HG02588 (cell line): ENCODE measurements at regions not wholly inside any gene's neighbourhood (a gene's known extent, or its start where the extent isn't known, plus 50 kb on each side); places are given as distances from the start of the nearest gene placed in this dataset.

ENCODE experiments used
- ATAC-seq: cut with Tn5 transposase; IDR thresholded peaks from one replicate; pipeline ENCODE4 v1.9.1; 2021; ENCODE audit warnings: mild to moderate bottlenecking, moderate library complexity; ENCODE audit not compliant: unreplicated experiment

DNA sequence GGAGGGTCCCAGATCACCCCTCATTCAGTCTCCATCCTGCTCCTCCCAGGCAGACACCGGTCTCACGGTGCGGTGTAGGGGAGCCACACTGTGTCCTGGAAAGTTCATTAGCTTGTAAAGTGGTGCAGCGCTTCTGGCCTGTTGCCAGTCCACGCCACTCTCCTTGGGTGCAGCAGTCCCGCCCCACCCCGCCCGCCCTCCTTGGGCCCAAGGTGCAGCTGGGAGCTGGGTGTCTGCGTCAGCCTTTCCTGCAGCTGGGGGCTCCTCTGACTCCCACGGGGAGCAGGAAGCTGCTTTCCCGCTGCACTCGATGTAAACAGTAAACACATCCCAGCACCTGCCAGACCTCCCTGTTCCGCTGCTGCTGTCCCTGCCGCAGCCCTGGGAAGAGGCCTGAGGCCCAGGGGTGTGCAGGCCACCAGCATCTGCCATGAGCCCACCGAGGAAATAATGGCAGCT, 53.8 kb upstream of the ASB18 start:
- no peak for ATAC-seq

DNA sequence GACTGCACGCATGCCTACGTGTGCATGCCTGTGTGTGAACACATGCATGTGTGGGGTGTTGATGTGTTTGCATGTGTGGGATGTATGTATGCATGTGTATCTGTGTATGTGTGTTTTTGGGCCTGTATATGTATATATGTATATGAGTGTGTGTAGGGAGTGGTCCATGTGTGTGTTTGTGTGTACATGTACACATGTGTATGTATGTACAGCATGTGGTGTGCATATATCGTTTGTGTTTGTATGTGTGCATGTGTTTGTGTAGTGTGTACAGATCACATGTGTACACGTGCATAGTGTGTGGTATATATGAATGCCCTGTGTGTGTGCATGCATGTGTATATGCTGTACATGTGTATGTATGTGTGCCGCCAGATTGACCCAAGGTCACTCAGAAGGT, 54.2 kb upstream of the ASB18 start:
- no peak for ATAC-seq

DNA sequence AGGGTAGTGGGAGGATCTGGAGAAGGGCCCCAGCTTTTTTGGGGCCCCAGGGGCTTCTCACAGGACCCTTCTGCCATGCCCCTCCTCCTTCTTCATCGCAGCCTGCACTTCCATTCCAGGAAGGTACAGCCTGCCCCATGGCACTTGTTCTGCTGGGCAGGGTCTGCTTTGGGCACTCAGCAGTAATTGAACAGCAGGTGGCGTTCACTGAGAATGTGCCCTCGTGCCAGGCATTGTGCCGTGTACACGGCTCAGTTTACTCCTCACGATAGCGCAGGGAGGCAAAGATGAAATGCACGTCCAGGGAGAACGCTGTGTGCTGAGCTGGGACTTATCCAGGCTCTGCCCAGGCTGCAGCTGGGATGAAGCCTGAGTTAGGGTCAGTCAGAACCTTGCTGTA, 54.8 kb upstream of the ASB18 start:
- ATAC-seq, result no peak

DNA sequence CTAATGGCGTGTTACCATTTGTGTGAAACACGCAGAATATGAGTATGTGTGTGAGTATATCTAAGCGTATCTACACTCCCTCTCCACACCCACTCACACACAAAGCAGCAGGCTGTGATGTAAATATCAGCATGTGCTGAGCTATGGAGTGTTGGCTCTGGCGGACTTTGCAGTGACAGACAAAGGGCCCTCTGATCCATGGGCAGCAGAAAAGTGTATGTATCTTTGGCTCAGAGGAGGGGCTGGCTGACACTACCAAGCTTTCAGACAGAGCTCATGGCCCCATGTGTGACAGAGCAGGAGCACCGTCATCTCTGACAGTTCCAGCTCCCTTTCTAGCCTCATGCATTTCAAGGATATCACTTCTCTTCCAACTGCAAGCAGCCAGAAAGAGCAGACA, 57.2 kb upstream of the ASB18 start:
- ATAC-seq, result no peak

DNA sequence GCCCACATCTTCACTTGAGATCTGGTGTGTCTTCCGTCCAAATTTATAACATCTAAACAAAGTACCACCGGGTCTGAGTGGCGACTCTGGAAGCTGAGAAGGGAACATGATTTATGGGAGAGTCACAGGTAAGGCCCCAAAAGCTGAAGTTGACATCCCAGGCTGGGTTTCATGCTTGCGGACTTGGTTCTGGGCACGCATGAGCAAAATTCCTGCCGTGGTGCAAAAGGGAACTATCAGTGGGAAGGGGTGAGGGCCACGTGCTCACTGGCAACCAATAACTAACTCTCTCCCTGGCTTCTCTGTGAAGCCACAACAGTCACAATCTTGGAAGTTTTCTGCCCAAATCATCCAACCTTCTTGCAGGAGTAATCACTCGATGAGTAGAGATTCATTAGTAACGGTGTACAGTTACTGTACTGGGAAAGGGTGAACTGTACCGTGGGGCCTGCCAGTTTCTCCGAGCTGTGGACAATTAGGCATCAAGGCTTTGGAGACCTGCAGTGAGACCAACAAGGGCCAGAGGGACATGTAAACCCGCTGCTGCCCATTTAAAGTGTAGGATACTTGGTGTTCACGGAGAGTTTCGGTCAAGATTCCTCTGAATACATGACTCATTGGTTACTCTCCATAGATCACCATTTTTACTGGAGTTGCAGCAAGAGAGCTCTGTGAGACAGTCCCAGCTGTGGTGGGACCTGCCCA, 69.4 kb upstream of the ASB18 start:
- no peak for ATAC-seq

DNA sequence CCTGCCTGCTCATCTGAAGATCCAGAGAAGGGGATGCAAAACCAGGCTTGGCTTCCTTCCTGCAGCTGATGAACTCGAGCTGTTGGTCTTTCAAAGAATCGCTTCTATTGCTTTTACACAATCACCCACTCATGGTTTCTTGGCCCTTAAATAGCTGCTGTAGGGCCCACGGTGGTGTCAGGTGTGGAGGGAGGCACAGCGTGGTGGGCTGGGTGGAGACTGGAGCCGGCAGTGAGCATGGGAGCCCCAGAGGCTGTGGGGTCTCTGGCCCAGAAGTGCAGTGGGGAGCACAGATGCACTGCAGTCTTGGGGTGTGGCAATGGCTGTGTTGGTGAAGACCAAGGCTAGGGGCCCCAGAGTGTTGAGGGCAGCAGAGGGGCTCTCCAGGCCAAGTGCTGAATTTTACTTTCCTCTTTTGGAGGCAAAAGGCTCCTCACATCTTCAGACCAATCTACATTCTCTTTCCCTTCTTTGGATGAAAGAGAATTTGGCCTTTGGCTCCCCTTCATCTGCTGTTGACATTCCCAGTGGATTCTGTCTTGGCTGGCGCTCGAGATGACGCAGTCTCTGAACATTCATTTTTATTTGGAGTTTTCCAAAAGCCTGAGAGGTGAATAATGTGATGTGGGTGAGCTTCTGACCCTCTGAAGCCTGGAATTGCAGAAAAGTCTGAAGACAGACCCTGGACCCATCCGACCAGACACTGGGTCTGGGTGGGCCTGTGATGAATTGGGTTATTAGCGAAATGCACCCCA, 70.1 kb upstream of the ASB18 start:
- no peak for ATAC-seq

DNA sequence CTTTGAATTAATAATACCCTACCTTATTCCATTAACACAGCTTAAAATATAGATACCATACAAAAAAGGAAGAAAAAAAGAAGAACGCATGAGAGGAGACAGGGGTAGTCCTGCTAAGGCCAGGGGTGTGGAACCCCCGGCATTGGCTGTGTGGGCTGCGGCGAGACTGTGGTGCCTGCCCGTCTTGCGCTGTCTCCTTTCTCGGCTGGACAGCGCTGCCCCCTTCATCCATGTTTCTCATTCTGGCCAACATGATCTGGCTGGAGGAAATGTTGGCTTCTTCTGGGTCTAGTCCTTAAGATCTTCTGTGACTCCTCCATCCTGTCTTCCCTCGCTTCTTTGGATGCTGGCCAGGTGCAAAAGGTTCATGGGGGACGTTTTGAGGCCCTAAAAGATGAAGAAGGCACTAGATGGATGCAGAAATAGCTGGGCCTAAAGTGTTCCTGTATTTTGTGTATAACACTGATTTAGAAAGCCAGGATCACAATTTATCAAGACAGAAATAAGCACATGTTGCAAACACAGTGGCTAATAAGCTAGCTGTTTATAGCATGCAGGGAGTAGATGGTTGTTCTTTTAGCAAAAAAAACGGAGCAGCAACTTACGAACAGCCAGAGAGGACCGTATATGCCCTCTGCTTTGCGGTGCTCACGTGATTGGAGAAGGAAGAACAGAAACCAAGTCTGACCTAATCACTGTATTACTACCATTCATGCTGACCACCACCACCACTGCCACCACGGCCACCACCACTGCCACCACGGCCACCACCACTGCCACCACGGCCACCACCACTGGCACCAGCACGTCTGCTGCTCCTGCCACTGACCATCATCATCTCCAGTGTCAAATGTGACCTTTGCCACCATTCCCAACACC, 71.7 kb upstream of the ASB18 start:
- no peak for ATAC-seq

DNA sequence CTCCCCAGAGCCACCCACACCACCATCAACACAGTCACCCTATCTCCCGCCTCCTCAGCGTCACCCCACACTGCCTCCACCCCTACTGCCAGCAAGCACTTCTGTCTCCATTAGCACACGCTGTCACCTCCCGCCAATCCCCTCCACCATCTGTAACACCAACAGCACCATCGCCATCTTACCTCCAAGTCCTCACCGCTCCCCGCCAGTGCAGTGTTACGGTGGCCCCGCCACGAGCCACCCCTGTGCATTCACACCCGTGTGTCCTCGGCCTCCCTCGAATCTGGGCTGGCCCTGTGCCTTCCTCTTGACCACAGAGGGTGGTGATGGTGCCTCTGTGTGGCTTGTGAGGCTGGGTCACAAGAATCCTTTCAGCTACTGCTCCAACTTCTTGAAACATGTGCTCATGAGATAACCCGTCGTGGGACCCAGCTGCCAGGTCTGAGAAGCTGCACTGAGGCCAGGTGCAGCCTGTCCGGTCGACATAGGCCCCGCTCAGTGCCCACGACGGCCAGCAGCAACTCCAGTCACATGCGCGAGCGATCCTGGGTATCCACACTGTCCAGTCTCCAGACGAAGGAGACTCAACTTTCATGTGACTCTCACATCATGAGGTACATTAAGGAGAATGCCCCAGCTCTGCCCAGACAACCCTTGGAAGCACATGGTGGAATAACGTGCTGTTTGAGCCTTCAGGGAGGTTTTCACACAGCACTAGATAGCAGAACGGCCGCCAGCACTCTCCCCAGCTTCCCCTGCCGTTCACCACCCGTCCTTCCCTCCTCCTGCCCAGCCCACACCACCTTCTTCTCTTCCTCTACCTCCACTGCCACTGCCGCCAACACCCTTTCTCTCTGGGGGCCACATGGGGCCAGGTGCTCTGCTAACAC, 72.6 kb upstream of the ASB18 start:
- ATAC-seq, result no peak

DNA sequence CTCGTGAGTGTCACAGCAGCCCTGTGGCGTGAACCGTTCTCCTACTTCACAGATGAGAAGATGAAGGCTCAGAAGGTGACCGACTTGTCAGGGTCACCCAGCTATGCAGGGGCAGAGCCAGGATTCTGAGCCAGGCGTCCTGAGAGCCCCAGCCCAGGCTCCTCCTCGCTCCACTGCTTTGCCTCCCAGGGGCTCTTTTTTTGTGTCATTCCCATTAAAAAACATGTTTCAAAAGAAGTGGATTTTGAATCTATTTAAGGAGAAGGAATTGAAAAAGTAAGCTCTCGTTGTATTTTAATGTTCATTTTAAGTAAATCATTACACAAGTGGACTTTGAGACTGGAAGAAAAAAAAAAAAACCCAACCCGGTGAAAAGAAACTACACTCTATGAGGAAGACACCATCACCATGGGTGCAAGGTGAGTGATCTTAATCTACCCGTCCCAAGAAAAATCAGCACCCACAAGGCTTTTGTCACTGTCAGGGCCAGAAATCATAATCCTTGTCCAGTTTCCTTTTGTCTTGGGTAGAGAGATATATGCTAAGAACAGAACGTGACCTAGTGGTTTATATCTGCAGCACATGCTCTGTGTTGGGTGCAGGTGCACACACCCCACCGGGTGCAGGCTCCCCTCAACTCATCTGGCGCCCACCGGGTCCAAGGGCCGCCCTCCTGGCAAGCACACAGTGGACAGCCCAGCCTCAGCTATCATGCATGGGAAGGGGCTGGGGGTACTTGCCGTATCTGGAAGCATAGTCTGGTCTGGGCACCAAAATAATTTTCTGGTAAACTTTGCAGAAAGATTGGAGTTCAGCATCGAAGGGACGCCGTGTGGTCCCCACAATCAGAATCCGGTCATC, 73.5 kb upstream of the ASB18 start:
- ATAC-seq, result no peak

DNA sequence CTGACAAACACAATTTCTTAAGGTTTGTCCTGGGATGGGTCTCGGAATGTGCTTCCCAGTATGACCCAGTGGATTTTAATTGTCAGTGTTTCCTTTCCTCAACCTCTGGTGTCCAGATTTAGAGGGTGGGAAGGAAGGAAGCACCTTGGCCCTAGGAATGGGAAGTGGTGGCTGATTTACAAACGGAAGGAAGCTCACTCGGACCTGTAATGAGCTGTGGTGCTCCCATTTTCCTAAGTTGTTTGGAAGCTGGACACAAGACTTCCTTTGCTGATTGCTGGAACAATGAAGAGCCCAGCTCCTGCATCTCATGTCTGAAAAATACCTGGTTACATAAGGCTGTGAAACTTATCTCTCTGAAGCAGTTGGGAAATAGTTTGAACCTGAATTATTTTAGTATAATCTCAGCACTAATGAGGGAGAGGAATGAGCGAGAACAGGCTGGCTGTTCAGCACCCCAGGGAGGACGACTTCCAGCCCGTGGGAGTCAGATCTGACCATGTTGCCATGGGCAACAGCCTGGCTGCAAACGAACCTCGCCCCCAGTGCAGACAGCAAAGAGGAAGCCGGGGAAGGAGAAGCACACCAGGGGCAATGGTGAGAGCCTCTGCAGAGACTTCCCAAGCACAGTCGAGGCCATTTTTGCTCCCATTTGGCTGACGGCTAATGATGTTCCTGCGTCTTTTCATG, 74.4 kb upstream of the ASB18 start:
- no peak for ATAC-seq

DNA sequence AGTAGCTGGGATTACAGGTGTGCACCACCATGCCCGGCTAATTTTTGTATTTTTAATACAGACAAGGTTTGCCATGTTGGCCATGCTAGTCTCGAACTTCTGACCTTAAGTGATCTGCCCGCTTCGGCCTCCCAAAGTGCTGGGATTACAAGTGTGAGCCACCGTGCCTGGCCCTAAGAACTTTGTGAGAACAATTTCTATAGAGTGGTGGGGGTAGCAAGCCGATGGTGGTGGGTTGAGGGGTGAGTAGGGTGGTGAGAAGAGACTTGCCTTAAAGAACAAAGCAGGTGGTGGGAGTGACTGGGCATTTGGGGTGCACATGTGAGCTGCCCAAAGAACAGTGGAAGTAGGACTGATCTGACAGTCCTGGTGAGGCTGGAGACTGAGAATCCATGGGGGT, 76.0 kb upstream of the ASB18 start:
- no peak for ATAC-seq

DNA sequence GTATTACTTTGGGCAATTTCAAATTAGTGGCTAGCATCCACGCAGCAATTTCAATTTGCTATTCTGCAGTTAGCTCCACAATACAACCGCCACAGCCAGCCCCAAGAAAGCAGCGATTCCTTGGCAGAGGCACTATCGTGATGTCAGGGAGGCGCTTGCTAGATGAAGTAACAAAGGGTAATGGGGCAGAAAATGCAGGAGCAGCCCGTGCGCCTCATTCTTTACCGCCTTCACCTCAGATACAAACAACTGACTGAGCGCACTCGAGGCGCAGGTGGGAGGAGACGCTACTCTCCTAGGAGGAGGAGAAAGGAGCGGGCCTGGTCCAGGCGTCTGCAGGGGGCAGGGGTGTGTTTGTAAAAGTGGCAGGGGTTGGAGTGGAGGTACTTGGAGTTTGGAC, 76.9 kb upstream of the ASB18 start:
- no peak for ATAC-seq

DNA sequence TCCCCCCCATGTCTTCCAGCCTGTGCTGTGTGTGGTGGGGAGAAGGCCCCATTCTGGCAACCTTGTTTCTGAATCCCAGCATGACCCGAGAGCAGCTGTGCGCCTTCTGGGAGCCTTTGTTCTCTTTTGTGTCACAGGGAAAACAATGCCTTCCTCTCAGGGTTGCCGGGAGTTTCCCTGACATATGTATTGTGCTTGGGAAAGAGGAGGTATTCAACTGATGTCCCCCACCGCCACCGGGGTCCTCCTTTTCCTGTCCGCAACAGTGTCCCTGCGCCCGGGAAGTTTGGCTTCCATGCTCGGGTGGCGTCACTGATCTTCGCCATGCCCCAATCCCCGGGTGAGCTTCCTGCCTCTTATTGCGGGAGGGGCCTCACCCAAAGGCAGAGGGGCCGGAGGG, 77.5 kb upstream of the ASB18 start:
- ATAC-seq, result no peak

DNA sequence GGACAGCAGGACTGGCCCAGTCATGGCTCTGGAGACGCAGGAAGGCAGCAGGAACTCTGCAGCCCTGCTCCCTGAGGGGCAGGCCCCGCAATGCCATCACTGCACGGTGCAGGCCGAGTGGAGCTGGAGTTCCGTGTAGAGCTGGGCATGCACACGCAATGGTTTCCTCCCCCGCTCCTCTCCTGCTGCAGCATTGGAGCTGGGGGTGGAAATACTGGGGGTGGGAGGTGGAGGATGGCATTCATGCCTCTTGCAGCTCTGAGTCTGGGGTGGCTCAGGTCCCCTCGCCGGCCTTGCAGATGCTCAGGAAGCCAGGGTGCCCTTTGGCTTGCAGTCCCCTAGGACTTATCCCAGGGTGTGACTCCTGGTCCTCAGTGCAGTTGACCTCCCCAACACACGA, 78.3 kb upstream of the ASB18 start:
- no peak for ATAC-seq

DNA sequence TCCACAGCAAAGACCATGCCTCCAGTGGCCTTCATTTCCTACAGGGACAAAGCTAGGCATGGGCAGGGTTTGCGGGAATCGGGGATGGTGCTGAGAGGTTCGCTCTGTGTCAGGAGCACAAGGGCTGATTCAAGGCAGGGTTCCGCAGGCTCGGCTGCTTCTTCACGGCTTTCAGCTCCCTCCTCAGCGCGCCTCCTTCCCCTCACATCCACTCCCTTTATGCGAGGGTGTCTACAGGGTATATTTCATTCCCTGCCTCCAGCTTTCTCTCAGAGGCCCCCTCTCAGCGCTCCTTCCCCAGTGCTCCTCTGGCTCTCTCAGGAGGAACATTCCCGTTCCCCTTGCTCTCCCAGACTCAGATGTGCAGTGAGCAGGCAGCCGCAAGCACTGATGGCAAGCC, 78.7 kb upstream of the ASB18 start:
- no peak for ATAC-seq

DNA sequence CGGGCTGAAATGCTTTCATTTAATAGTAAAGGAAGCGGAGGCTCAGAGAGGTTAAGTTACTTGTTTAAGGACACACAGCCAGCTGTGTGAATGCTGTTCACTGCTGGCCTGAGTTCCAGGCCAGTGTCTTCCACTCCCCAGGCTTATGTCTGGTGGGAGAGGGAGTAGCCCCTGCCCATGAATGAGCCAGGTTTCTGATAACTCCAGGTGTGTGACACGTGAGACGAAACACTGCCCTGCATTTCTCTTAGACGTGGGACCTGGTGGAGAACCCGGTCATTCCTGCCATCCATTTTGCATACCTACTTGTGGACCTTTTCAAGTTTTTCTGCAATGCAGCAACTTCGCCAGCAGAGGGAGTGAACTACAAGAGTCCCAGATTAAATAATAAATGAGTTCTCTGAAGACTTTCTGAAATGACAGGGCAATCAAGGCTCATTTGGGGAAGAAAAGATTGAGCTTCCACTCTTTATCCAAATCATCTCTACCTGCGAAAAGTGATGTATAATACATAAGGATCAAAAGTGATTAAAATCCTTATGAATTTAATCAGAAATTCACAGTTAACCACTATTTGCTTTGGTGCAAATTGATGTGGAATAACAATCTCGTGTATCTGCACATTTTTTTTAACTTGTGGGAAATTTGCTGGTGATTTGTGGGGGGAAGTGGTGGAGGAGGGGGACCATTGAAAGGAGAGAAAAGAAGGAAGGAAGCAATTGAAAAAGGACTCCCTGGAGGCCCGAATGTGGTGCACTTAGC, 79.4 kb upstream of the ASB18 start:
- no peak for ATAC-seq

DNA sequence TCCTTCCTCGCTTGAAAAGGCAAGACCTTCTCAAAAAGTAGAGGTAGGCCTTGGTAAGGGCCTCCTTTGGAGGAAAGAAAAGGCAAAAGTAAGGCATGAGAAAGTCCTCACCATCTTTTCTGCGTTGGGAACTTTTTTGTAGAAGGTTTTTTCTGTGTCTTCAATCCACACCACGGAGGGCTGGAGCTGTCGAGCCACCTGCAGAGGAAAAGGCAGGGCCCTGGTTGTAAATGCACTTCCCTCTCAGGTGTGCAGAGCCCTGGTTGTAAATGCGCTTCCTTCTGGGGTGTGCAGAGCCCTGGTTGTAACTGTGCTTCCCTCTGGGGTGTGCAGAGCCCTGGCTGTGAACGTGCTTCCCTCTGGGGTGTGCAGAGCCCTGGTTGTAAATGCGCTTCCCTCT, 80.2 kb upstream of the ASB18 start:
- ATAC-seq, result no peak

DNA sequence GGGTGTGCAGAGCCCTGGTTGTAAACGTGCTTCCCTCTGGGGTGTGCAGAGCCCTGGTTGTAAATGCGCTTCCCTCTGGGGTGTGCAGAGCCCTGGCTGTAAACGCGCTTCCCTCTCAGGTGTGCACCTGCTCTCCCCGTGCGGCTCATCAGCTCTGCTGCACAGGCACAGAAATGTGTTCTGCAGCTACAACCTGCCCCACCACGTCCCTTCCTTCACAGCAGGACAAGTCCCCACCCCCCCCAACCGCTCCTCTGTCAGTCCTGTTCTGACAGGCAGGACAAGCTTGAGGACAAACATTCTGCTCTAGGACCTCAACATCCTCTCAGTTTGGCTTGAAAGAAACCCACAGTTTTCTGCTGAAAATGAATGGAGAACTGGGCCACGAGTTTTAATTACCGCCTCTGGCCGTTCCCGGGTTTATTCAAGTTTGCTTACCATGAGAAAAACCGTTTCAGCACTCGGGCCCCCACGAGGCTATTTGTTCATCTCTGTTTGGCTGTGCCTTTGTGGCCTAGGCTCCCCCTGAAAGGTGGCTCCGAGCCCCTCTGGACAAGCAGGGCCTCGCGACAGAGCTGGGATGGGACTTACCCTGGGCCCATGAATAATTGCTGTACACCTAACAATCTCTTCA, 81.0 kb upstream of the ASB18 start:
- ATAC-seq, result no peak
